GM18498 (cell line): ENCODE measurements at regions not wholly inside any gene's neighbourhood (a gene's known extent, or its start where the extent isn't known, plus 50 kb on each side); places are given as distances from the start of the nearest gene placed in this dataset.
"Not testable (repeated sequence)": the region's sequence is repeated elsewhere in the genome, so short reads cannot be mapped to it uniquely, and the experiment has no call there.

ENCODE experiments used
- ATAC-seq: cut with Tn5 transposase; IDR thresholded peaks from one replicate; pipeline ENCODE4 v1.9.1; 2021; ENCODE audit warnings: mild to moderate bottlenecking, moderate library complexity; ENCODE audit not compliant: unreplicated experiment

- ATAC-seq, result no peak
Measured at GRCh38 chr14:105635560-105635959, 109.2 kb downstream of the TMEM121 start.

DNA sequence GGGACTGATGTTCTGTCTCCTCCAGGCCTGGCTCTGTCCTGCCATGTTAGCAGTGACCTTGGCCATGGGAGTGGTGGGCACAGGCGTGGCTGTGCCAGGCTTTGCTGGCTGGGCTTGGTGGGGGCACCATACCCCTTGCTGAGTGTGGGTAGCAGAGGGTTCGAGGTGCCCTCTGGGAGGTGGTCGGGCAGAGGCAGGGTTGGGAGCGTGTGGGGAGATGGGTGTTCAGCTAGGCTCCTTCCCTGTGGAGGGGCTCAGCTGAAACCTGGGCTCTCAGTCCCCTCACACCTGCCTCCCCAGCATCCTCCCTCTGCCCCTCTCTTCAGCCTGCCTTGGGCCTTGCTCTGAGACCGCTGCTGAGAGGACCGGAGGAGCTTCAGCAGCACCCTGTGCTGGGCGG, 109.6 kb downstream of the TMEM121 start:
- ATAC-seq, result not testable (repeated sequence)

DNA sequence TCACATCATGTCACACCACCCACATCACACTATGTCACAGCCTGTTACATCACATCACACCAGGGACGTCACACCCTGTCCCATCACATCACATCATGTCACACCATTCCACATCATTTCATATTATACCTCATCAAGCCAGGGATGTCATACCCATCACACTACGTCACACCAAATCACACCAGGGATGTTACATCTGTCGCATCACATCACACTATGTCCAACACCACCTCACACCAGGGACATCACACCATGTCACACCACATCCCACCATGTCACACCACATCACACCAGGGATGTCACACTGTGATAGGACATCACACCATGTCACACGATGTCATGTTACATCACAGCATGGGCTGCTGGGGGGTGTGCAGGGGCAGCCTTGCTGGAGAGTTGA, 110.6 kb downstream of the TMEM121 start:
- ATAC-seq, result no peak

DNA sequence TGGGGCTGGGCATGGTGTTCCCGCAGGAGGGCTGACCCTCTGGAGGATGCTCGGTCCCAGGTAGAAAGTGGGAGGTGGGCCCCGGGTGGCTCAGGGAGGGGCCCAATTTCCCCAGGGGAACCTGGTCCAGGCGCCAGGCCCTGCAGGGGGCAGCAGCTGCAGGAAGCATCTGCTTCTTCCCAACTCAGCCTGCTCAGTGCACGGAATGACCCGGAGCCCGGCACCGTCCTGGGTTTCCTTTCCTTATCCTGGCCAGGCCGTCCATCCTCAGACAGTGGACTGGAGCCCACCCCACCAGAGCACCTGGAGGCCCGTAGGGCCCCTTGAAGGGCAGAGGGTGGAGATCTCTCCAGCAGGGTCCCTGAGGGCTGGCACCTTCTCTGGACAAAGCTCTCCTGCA, 111.0 kb downstream of the TMEM121 start:
- ATAC-seq, result not testable (repeated sequence)

DNA sequence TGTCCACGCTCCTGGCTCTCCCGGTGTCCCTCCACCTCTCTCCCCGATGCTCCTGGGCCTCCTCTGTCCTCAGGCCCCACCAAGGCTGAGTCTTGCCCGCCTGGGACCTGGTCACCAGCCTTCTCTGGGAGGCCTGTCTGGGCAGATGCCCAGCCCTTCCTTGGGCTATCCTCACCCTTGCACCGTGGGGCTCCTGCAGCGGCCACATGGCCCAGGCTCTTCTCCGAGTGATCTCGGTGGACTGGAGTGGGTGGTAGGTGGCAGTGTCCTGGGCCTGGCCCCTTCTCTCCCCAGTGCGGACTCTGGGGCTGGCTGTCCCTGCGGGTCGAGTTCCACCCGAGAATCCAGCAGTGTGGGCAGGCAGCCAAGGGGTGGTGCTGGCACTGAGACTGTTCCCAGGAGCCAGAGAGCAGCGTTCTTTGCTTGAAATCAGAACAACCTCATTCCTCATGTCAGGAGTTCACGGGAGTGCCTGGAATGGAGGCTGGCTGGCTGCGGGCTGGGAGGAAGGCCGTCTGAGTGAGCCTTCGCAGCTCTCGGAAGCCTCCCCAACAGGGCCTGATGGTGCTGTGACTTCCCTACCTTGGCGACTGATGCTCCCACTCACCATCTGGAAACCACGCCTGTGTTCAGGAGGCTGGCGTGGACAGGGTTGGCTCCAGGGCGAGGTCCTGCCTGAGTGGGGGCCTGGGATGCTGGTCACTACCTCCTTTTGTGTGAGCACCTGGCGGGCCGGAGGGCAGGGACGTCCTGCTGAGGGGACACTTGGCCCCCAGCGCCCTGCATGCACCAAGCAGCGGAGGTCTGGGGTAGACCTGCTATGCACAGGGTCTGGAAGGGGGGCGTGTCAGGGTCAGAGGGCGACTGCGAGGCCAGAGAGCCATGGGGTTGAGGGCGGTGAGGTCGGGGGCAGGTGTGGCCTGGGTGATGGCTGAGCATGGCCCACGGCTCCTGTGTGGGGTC, 113.9 kb downstream of the TMEM121 start:
- ATAC-seq, result not testable (repeated sequence)

- ATAC-seq, result no peak
Measured at GRCh38 chr14:105641075-105641937, 114.9 kb downstream of the TMEM121 start.

DNA sequence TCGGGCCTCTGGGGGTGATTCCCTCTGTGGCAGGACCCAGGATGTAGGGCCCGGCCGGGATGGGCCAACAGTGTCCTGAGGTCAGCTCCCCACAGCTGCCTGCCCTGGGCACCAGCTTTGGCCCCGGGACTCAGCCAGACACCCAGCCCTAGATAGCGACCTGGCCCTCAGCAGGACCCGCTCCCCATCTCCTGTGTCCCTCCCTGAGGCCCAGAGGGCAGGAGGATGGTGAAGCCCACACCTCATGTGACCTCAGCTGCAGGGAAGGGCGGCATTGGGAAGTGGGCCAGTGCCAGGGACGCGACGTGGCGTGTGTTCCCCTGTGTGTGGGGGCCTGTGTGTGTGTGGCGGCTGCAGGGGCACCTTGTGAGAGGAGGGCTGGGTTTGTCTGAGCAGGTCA, 115.6 kb downstream of the TMEM121 start:
- not testable (repeated sequence) for ATAC-seq

- ATAC-seq, result not testable (repeated sequence)
Measured at GRCh38 chr14:105642486-105642885, 116.1 kb downstream of the TMEM121 start.

- not testable (repeated sequence) for ATAC-seq
Measured at GRCh38 chr14:105643406-105644052, 117.1 kb downstream of the TMEM121 start.

- ATAC-seq, result not testable (repeated sequence)
Measured at GRCh38 chr14:105644053-105644435, 117.7 kb downstream of the TMEM121 start.

GRCh38 chr14:105644457-105644856, 118.1 kb downstream of the TMEM121 start:
- not testable (repeated sequence) for ATAC-seq

- not testable (repeated sequence) for ATAC-seq
Measured at GRCh38 chr14:105644891-105645290, 118.5 kb downstream of the TMEM121 start.

- ATAC-seq, result not testable (repeated sequence)
Measured at GRCh38 chr14:105645389-105645788, 119.0 kb downstream of the TMEM121 start.

GRCh38 chr14:105646175-105646574, 119.8 kb downstream of the TMEM121 start:
- no peak for ATAC-seq

- ATAC-seq, result not testable (repeated sequence)
Measured at GRCh38 chr14:105646711-105647281, 120.4 kb downstream of the TMEM121 start.

DNA sequence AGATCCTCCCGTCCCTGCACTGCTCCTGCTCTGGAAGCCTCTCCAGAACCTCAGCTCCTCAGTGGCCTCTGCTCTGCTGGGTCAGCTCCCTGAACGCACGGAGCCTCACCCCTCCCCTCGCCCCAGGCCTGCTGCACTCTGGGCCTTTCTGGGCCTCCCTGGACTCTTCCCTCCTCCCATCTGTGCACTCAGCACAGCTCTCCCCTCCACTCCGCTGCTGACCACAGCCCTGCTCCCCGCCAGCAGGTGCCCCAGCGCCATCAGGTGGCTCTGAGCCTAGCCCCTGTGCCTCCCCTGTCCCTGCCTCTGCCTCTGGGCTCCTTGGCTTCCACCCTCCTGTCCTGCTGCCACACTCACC, 121.0 kb downstream of the TMEM121 start:
- ATAC-seq, result not testable (repeated sequence)

DNA sequence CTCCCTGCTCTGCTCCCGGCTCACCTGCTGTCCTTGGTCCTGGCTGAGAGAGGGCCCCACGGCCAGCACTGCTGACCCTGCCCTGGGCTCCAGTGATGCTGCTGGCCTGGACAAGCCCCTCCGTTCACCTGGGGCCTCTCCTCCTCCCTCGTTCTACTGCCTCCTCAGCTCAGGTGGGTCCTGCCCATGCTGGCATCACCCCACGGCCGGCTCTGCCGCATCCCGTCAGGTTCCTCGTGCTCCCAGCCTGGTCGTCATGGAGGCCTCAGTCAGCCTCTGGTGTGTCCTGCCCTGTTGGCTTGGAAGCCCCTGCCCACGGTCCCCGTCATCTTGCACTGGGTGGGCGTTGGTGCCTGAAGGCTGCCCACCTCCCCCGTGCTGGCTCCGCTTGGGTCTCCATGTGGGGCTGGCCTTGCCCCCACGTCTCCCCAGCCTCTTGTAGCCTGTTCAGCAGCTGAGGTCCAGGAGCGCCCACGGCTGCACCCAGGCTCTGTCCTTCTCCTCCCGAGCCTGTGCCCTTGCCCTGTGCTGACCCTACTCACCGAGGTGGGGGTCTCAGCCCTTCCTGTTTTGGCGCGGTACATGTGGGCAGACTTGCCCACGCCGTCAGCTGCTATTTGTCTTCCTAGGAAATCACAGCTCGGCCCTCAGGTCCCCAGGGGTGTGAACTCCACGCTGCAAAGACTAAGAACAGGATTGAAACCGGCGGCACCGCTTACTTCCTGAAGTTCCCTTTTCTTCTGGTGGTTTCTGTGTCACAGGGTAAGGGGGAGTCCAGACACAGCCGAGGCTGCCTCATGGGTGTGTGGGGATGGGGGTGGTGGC, 121.6 kb downstream of the TMEM121 start:
- no peak for ATAC-seq

- ATAC-seq, result not testable (repeated sequence)
Measured at GRCh38 chr14:105648609-105649535, 122.5 kb downstream of the TMEM121 start.

DNA sequence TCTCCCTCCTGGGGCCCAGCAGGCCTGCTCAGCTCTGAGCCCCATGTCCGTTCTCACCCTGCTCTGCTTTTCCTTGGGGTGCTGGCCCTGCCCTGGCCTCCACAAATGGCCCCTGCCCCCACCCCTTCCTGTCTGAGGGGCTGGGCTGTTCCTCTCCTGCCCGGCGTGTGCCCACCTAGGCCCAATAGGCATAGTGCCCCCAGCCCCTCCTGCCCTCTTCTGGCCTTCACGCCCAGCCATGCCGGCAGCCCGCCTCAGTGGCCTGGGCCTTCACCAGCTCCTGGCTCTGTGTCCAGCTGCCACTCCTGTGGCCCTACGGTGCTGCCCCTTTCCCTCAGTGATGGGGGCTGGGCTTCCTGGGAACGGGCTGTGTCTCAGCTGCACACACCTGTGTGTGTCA, 125.9 kb downstream of the TMEM121 start:
- not testable (repeated sequence) for ATAC-seq
